HL-60/S4 (cell line): ENCODE measurements at regions not wholly inside any gene's neighbourhood (a gene's known extent, or its start where the extent isn't known, plus 50 kb on each side); places are given as distances from the start of the nearest gene placed in this dataset.

Experiments used
- in situ Hi-C: fragments of 300-500 bp; cut with MboI; formaldehyde crosslinking; loops from 2 replicates; pipeline ENCODE4 v1.14.3; 2022; ENCODE audit warnings: low sequenced_read_pairs

- in situ Hi-C loops = no loop called here
These were observed 79.0 kb upstream of the CDH19 start for GRCh38 chr18:66682855-66683322.

GRCh38 chr18:66676699-66677098 is 72.8 kb upstream of the CDH19 start:
- in situ Hi-C loops = no loop called here

GRCh38 chr18:66674286-66674685 is 70.4 kb upstream of the CDH19 start:
- in situ Hi-C loops = no loop called here

GRCh38 chr18:66668706-66669105 is 64.8 kb upstream of the CDH19 start:
- in situ Hi-C loops = no loop called here

- in situ Hi-C loops = no loop called here
These were observed 58.7 kb upstream of the CDH19 start for GRCh38 chr18:66662632-66663031.

- in situ Hi-C loops = no loop called here
These were observed 51.5 kb upstream of the CDH19 start for GRCh38 chr18:66655407-66655806.
